ENCODE measurements at regions not wholly inside any gene's neighbourhood (a gene's known extent, or its start where the extent isn't known, plus 50 kb on each side); places are given as distances from the start of the nearest gene placed in this dataset.
"Not testable (repeated sequence)": the region's sequence is repeated elsewhere in the genome, so short reads cannot be mapped to it uniquely, and the experiment has no call there.

- no peak overlapping the region for H3K27ac Mint-ChIP-seq
- no peaks in the 10 kb centered on the region for H3K4me1 Mint-ChIP-seq (ENCODE audit: low read depth)
- peaks cover 6% of the 10 kb centered on the region for H3K9me3 Mint-ChIP-seq
- no peak overlapping the region for H3K4me3 Mint-ChIP-seq
- no peaks in the 10 kb centered on the region for H3K27me3 Mint-ChIP-seq
- H3K36me3 Mint-ChIP-seq (ENCODE audit: low read depth): no peaks in the 10 kb centered on the region
These were observed 358.7 kb downstream of the SQOR start for GRCh38 chr15:45993508-45993907.

GRCh38 chr15:45995800-45996199 lies 361.0 kb downstream of the SQOR start:
- no peaks in the 10 kb centered on the region for H3K4me1 Mint-ChIP-seq (ENCODE audit: low read depth)
- no peak overlapping the region for H3K4me3 Mint-ChIP-seq
- H3K36me3 Mint-ChIP-seq (ENCODE audit: low read depth): no peaks in the 10 kb centered on the region
- peaks cover 4% of the 10 kb centered on the region for H3K9me3 Mint-ChIP-seq
- H3K27ac Mint-ChIP-seq: no peak overlapping the region
- no peaks in the 10 kb centered on the region for H3K27me3 Mint-ChIP-seq

DNA sequence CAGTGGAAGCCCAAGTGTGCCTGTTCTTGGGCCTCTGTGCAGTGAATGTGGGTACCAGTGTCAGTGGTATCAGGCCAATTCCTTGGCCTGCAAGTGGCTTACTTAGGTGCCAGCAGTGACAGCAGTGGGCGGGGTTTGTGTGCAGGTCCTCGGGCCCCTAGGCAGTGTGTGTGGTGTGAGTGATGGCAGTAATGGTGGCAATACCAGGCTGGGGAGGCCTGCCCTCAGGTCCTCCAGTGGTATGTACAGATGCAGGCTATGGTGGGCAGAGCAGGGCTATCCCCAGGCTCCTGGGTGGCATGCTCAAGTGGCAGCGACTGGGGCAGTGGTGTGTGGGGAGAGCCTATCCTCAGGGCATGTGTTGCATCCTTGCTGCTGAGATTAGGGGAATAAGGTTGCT lies 379.7 kb downstream of the SQOR start:
- Mint-ChIP-seq H3K27me3 (no peaks in the 10 kb centered on the region), H3K36me3 (ENCODE audit: low read depth) (no peaks in the 10 kb centered on the region), H3K27ac (no peak overlapping the region), H3K4me3 (no peak overlapping the region), H3K9me3 (peaks cover 15% of the 10 kb centered on the region), H3K4me1 (ENCODE audit: low read depth) (no peaks in the 10 kb centered on the region)

GRCh38 chr15:46034755-46035154 lies 399.9 kb downstream of the SQOR start:
- no peaks in the 10 kb centered on the region for H3K36me3 Mint-ChIP-seq (ENCODE audit: low read depth)
- no peaks in the 10 kb centered on the region for H3K4me1 Mint-ChIP-seq (ENCODE audit: low read depth)
- H3K4me3 Mint-ChIP-seq: no peak overlapping the region
- H3K9me3 Mint-ChIP-seq: peaks cover 4% of the 10 kb centered on the region
- no peak overlapping the region for H3K27ac Mint-ChIP-seq
- H3K27me3 Mint-ChIP-seq: no peaks in the 10 kb centered on the region

- Mint-ChIP-seq H3K4me1 (ENCODE audit: low read depth) (no peaks in the 10 kb centered on the region), H3K9me3 (peaks cover 4% of the 10 kb centered on the region), H3K36me3 (ENCODE audit: low read depth) (no peaks in the 10 kb centered on the region), H3K4me3 (no peak overlapping the region), H3K27ac (no peak overlapping the region), H3K27me3 (no peaks in the 10 kb centered on the region)
These were observed 404.9 kb downstream of the SQOR start for GRCh38 chr15:46039703-46040102.

- H3K4me1 Mint-ChIP-seq (ENCODE audit: low read depth): no peaks in the 10 kb centered on the region
- no peaks in the 10 kb centered on the region for H3K36me3 Mint-ChIP-seq (ENCODE audit: low read depth)
- H3K4me3 Mint-ChIP-seq: no peak overlapping the region
These were observed 407.1 kb downstream of the SQOR start for GRCh38 chr15:46041905-46042304.

GRCh38 chr15:46059921-46060594 lies 425.2 kb downstream of the SQOR start:
- no peaks in the 10 kb centered on the region for H3K9me3 Mint-ChIP-seq
- no peaks in the 10 kb centered on the region for H3K36me3 Mint-ChIP-seq (ENCODE audit: low read depth)
- H3K27me3 Mint-ChIP-seq: no peaks in the 10 kb centered on the region
- no peak overlapping the region for H3K4me3 Mint-ChIP-seq
- H3K4me1 Mint-ChIP-seq (ENCODE audit: low read depth): no peaks in the 10 kb centered on the region
- H3K27ac Mint-ChIP-seq: no peak overlapping the region

More at GRCh38 chr15:46041905-46042304, 407.1 kb downstream of the SQOR start:
- H3K27me3 Mint-ChIP-seq: no peaks in the 10 kb centered on the region
- no peak overlapping the region for H3K27ac Mint-ChIP-seq
- H3K9me3 Mint-ChIP-seq: peaks cover 4% of the 10 kb centered on the region

DNA sequence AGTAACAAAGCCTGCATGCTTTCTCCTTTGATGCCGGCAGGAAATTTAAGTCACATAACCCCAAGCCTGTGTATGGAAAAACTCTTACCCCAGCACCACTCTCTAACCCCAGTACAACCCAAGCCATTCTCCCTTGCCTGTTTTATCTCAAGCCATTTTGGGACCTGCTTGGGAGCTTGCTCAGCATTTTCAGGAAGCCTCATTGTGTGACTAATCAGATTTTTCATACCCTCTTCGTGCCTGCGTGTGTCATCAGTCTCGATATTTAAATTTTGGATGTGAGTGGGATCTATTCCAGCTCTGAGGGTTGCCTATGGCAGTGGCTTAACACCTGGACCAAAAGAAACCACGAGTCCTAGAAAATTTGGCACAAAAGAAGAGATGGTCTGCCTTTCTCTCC lies 426.2 kb downstream of the SQOR start:
- no peaks in the 10 kb centered on the region for H3K36me3 Mint-ChIP-seq (ENCODE audit: low read depth)
- no peaks in the 10 kb centered on the region for H3K4me1 Mint-ChIP-seq (ENCODE audit: low read depth)

GRCh38 chr15:46077220-46077619 lies 442.4 kb downstream of the SQOR start:
- no peaks in the 10 kb centered on the region for H3K27me3 Mint-ChIP-seq
- no peaks in the 10 kb centered on the region for H3K36me3 Mint-ChIP-seq (ENCODE audit: low read depth)
- no peaks in the 10 kb centered on the region for H3K4me1 Mint-ChIP-seq (ENCODE audit: low read depth)
- no peak overlapping the region for H3K4me3 Mint-ChIP-seq
- H3K9me3 Mint-ChIP-seq: no peaks in the 10 kb centered on the region
- H3K27ac Mint-ChIP-seq: no peak overlapping the region

More for the DNA sequence above, 426.2 kb downstream of the SQOR start:
- Mint-ChIP-seq H3K27me3 (no peaks in the 10 kb centered on the region), H3K4me3 (no peak overlapping the region), H3K9me3 (peaks cover 4% of the 10 kb centered on the region), H3K27ac (no peak overlapping the region)

DNA sequence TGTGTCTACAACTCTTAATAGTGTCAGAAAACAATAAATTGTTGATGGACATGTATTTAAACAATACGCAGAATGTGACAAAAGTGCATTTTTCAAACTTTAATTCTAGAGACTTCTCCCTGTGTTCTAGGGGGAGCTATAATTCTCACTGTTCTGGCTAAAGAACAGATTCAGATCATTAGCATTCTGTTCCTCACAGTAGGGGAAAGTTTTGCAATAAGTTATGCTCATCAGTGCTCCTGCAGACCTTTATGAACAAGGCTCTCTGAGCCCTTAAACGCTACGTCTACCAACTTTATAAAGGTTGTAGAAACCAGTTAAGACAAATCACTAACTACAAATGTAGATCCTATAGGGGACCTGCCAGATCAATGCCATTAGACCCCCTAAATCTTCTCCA lies 444.2 kb downstream of the SQOR start:
- Mint-ChIP-seq H3K27me3 (no peaks in the 10 kb centered on the region), H3K27ac (no peak overlapping the region), H3K4me3 (no peak overlapping the region), H3K36me3 (ENCODE audit: low read depth) (no peaks in the 10 kb centered on the region), H3K9me3 (no peaks in the 10 kb centered on the region), H3K4me1 (ENCODE audit: low read depth) (no peaks in the 10 kb centered on the region)

- no peaks in the 10 kb centered on the region for H3K36me3 Mint-ChIP-seq (ENCODE audit: low read depth)
- no peak overlapping the region for H3K27ac Mint-ChIP-seq
- no peak overlapping the region for H3K4me3 Mint-ChIP-seq
- no peaks in the 10 kb centered on the region for H3K4me1 Mint-ChIP-seq (ENCODE audit: low read depth)
- no peaks in the 10 kb centered on the region for H3K27me3 Mint-ChIP-seq
- H3K9me3 Mint-ChIP-seq: no peaks in the 10 kb centered on the region
These were observed 445.2 kb downstream of the SQOR start for GRCh38 chr15:46080016-46080415.

DNA sequence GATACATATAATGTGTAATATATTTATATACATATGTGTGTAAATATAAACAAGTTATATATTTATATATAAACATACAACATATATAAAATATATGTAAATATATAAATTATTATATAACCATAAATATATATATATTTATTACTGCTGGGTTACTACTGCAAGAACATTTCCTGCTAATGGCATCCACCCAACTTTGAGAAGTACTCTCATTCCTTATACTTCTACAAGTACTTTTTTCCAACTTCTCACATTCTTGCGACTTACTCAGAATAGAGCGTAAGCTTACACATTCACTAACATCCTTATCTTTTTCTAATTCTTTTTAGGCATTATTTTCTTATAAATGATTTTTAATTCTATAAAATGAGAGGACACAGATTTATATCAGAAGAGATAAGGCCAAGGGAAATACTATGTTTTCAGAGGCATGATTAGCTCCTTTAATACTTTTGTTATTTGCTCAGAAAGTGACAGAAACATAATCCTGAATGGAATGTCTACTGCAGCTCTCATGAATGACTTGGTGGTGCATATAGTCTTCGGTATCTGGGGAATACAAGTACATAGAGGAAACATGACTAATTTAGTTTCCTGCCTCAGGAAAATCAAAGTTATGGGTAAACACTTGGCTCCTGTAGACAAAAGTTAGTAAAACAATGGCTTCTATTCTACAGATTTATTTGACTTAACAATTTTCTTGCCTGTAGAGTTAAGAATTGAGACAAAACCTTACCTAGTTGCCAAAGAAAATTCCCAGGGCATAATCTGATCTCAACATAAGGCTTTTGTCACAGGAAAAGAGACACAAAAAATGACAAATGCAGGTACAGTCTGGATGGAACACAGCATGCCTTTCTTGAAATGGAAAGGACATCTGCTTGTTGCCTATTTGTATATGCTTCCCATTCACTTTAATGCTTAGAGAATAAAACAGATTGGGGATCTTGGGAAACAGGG lies 453.9 kb downstream of the SQOR start:
- Mint-ChIP-seq H3K36me3 (ENCODE audit: low read depth) (no peaks in the 10 kb centered on the region), H3K4me3 (no peak overlapping the region), H3K4me1 (ENCODE audit: low read depth) (no peaks in the 10 kb centered on the region), H3K27me3 (no peaks in the 10 kb centered on the region), H3K9me3 (peaks cover 6% of the 10 kb centered on the region), H3K27ac (no peak overlapping the region)

- H3K4me1 Mint-ChIP-seq (ENCODE audit: low read depth): no peaks in the 10 kb centered on the region
- H3K4me3 Mint-ChIP-seq: no peak overlapping the region
- H3K36me3 Mint-ChIP-seq (ENCODE audit: low read depth): no peaks in the 10 kb centered on the region
- H3K27me3 Mint-ChIP-seq: no peaks in the 10 kb centered on the region
- peaks cover 6% of the 10 kb centered on the region for H3K9me3 Mint-ChIP-seq
- H3K27ac Mint-ChIP-seq: no peak overlapping the region
These were observed 454.7 kb downstream of the SQOR start for GRCh38 chr15:46089467-46089935.

DNA sequence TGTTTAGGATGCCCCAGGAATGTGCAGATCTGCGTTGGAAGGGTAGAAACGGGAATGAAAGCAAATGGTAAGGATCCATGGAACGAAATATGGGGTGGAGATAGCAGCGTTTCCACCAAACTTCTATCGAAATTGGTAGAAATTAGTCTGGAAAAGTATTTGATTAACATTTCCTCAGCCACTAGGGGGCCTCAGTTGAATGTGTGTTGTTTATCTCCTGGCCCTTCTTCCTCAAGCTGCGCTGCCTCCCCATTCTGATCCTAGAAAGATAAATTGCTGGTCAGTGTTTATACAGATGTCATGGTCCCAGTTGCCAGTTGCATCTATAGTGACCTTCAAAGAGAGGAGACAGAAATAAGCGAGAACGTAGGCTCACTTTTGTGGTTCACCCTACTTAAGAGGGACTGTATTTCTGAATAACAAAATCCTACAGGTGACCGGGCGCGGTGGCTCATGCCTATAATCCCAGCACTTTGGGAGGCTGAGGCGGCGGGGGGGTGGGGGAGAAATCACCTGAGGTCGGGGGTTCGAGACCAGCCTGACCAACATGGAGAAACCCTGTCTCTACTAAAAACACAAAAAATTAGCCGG lies 457.1 kb downstream of the SQOR start:
- Mint-ChIP-seq H3K4me3 (no peak overlapping the region), H3K27me3 (no peaks in the 10 kb centered on the region), H3K9me3 (peaks cover 6% of the 10 kb centered on the region), H3K27ac (no peak overlapping the region), H3K36me3 (ENCODE audit: low read depth) (no peaks in the 10 kb centered on the region), H3K4me1 (ENCODE audit: low read depth) (no peaks in the 10 kb centered on the region)

GRCh38 chr15:46098006-46098405 lies 463.2 kb downstream of the SQOR start:
- H3K36me3 Mint-ChIP-seq (ENCODE audit: low read depth); H3K4me1 Mint-ChIP-seq (ENCODE audit: low read depth); H3K4me3 Mint-ChIP-seq; H3K9me3 Mint-ChIP-seq; H3K27ac Mint-ChIP-seq; H3K27me3 Mint-ChIP-seq: not testable (repeated sequence)
